ENCODE measurements at regions not wholly inside any gene's neighbourhood (a gene's known extent, or its start where the extent isn't known, plus 50 kb on each side); places are given as distances from the start of the nearest gene placed in this dataset.

- H3K27ac Mint-ChIP-seq (ENCODE audit: unreplicated experiment) = no peak overlapping the region
- no peaks in the 10 kb centered on the region for H3K9me3 Mint-ChIP-seq
- no peak for DNase-seq (ENCODE audit: low read depth, low spot score)
- no peaks in the 10 kb centered on the region for H3K4me1 Mint-ChIP-seq
- H3K4me3 Mint-ChIP-seq = no peak overlapping the region
- H3K36me3 Mint-ChIP-seq (ENCODE audit: low read depth) = no peaks in the 10 kb centered on the region
- TF ChIP-seq, protein P1, sequence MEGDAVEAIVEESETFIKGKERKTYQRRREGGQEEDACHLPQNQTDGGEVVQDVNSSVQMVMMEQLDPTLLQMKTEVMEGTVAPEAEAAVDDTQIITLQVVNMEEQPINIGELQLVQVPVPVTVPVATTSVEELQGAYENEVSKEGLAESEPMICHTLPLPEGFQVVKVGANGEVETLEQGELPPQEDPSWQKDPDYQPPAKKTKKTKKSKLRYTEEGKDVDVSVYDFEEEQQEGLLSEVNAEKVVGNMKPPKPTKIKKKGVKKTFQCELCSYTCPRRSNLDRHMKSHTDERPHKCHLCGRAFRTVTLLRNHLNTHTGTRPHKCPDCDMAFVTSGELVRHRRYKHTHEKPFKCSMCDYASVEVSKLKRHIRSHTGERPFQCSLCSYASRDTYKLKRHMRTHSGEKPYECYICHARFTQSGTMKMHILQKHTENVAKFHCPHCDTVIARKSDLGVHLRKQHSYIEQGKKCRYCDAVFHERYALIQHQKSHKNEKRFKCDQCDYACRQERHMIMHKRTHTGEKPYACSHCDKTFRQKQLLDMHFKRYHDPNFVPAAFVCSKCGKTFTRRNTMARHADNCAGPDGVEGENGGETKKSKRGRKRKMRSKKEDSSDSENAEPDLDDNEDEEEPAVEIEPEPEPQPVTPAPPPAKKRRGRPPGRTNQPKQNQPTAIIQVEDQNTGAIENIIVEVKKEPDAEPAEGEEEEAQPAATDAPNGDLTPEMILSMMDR (conservative IDR thresholded peaks at IDR 0.05) = no peak
- no peaks in the 10 kb centered on the region for H3K27me3 Mint-ChIP-seq (ENCODE audit: low read depth)
Observed at GRCh38 chr14:61899497-61899896, 137.3 kb downstream of the SNAPC1 start.

DNA sequence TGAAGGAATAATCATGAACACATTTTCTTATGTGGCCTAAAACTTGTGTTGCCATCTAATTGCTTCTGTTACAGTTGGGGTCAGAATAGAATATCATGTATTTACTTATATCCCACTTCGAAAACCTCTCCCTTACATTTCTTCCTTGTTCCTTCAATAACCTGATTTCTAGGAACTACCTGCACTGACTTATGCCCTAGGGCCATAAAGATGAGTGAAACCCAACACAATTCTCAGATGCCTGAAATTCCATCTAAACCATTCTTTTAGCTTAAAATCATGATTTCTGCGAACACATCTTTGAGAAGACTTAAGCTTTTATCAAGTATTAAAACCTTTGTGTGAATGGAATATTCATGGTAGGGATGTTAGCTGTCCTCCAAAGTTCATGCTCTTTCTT lies 142.7 kb downstream of the SNAPC1 start:
- Mint-ChIP-seq H3K4me1 (no peaks in the 10 kb centered on the region), H3K36me3 (ENCODE audit: low read depth) (no peaks in the 10 kb centered on the region)

GRCh38 chr14:61911574-61911973 lies 149.4 kb downstream of the SNAPC1 start:
- Mint-ChIP-seq H3K9me3 (no peaks in the 10 kb centered on the region), H3K36me3 (ENCODE audit: low read depth) (no peaks in the 10 kb centered on the region), H3K27me3 (ENCODE audit: low read depth) (peaks cover 3% of the 10 kb centered on the region), H3K27ac (ENCODE audit: unreplicated experiment) (no peak overlapping the region), H3K4me1 (no peaks in the 10 kb centered on the region), H3K4me3 (no peak overlapping the region)
- TF ChIP-seq, protein P1 (conservative IDR thresholded peaks at IDR 0.05) = no peak
- DNase-seq (ENCODE audit: low read depth, low spot score) = no peak

More for the DNA sequence above, 142.7 kb downstream of the SNAPC1 start:
- DNase-seq (ENCODE audit: low read depth, low spot score) = no peak
- H3K27ac Mint-ChIP-seq (ENCODE audit: unreplicated experiment) = no peak overlapping the region
- H3K27me3 Mint-ChIP-seq (ENCODE audit: low read depth) = no peaks in the 10 kb centered on the region
- no peak overlapping the region for H3K4me3 Mint-ChIP-seq
- H3K9me3 Mint-ChIP-seq = no peaks in the 10 kb centered on the region
- TF ChIP-seq, protein P1 (conservative IDR thresholded peaks at IDR 0.05) = no peak

DNA sequence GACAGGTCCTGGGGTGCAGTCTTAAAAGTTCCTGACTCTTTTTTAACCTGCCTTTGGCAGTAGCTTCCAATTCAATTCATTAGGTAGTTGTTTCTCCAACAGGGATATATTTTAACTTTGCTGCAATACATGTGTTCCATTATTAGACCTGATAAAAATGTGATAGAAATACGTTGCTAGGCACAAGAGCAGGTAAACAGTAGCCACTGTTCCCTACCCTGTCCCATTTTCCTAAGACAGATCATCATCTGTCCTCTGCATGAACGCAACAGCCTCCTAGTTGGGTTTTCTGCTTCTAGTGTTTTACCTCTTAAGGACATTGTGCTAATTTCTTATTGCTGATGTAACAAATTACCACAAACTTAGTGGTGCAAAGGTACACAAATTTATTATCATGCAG lies 156.8 kb downstream of the SNAPC1 start:
- Mint-ChIP-seq H3K27me3 (ENCODE audit: low read depth) (peaks cover 4% of the 10 kb centered on the region), H3K9me3 (no peaks in the 10 kb centered on the region), H3K4me3 (no peak overlapping the region), H3K27ac (ENCODE audit: unreplicated experiment) (no peak overlapping the region), H3K4me1 (no peaks in the 10 kb centered on the region), H3K36me3 (ENCODE audit: low read depth) (no peaks in the 10 kb centered on the region)
- DNase-seq (ENCODE audit: low read depth, low spot score) = no peak
- TF ChIP-seq, protein P1 (conservative IDR thresholded peaks at IDR 0.05) = no peak

DNA sequence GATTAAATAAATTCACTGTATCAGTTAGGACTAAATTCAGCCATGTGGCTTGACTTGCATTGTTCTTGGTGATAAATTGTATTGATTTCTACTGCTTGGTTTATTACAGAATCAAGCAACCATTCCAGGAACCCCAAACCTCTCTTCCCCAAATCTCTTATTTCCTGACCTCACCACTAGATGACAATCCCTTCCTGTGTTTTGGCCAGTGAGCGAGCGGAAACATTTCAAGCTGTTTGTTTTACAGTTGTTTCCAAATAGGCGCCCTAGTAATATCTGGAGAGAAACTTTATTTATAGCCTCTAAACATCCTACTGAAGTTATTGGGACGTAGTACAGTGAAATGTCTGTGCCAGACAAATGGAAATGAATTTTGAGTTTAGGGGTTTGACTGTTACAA lies 161.1 kb downstream of the SNAPC1 start:
- Mint-ChIP-seq H3K36me3 (ENCODE audit: low read depth) (no peaks in the 10 kb centered on the region), H3K27me3 (ENCODE audit: low read depth) (peaks cover 2% of the 10 kb centered on the region), H3K4me1 (no peaks in the 10 kb centered on the region), H3K9me3 (no peaks in the 10 kb centered on the region), H3K4me3 (no peak overlapping the region), H3K27ac (ENCODE audit: unreplicated experiment) (no peak overlapping the region)
- TF ChIP-seq, protein P1 (conservative IDR thresholded peaks at IDR 0.05) = peak; percentile 17
- no peak for DNase-seq (ENCODE audit: low read depth, low spot score)

DNA sequence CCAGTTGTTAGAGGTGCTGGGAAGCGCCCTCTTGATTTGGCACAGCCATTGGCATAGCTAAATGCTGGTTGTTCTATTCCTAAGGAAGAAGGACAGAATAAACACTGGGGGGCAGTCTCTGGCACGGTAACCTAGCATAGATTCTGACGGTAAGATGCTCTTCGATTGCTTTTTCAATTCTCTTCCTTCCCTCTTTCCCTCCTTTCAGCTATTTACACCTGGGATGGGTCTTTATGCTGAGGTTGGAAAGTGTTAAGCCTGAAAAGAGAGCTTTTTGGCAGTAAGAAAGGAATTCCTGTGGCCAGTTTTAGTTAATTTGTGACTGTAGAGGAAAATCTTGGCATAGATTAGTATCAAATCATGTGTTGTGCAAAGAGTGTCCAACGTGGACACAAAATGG lies 162.8 kb downstream of the SNAPC1 start:
- H3K27ac Mint-ChIP-seq (ENCODE audit: unreplicated experiment) = no peak overlapping the region
- H3K4me3 Mint-ChIP-seq = no peak overlapping the region
- H3K27me3 Mint-ChIP-seq (ENCODE audit: low read depth) = peaks cover 2% of the 10 kb centered on the region
- H3K9me3 Mint-ChIP-seq = no peaks in the 10 kb centered on the region
- DNase-seq (ENCODE audit: low read depth, low spot score) = no peak
- H3K36me3 Mint-ChIP-seq (ENCODE audit: low read depth) = no peaks in the 10 kb centered on the region
- TF ChIP-seq, protein P1 (conservative IDR thresholded peaks at IDR 0.05) = peak; percentile 27
- H3K4me1 Mint-ChIP-seq = no peaks in the 10 kb centered on the region

Measured in neural crest cell (in vitro differentiated cells).